GM23338 (cell line): ENCODE measurements at regions not wholly inside any gene's neighbourhood (a gene's known extent, or its start where the extent isn't known, plus 50 kb on each side); places are given as distances from the start of the nearest gene placed in this dataset.

Experiments
- ATAC-seq: fragments of 200-7000 bp; cut with Tn5 transposase; 3 replicates; pipeline ENCODE4 v1.9.1; 2020
- DNase-seq: peaks from one replicate; pipeline ENCODE4 v3.0.0-alpha.2; 2015; ENCODE audit warnings: low spot score
- H2AFZ ChIP-seq: fragments of 200-600 bp; sonication (generic); 2 replicates; pipeline ENCODE4 v1.8.0; 2016; ENCODE audit warnings: antibody characterized with exemption, mild to moderate bottlenecking, moderate library complexity
- H3F3A ChIP-seq: fragments of 200-600 bp; sonication (generic); replicated peaks from 2 replicates; pipeline ENCODE4 v1.8.0; 2017; ENCODE audit warnings: antibody characterized with exemption, mixed run types, low read depth
- H3K27ac ChIP-seq: fragments of 200-600 bp; sonication (generic); 2 replicates; pipeline ENCODE4 v1.6.1; 2016; ENCODE audit warnings: low read depth
- H3K27me3 ChIP-seq: fragments of 200-600 bp; sonication (generic); 2 replicates; pipeline ENCODE4 v1.8.0; 2016; ENCODE audit warnings: mild to moderate bottlenecking, mixed run types, moderate library complexity; ENCODE audit not compliant: insufficient read depth
- H3K36me3 ChIP-seq: fragments of 200-600 bp; sonication (generic); 2 replicates; pipeline ENCODE4 v1.8.0; 2016; ENCODE audit warnings: mild to moderate bottlenecking; ENCODE audit not compliant: insufficient read depth
- H3K4me1 ChIP-seq: fragments of 200-600 bp; sonication (generic); 2 replicates; pipeline ENCODE4 v1.8.0; 2016; ENCODE audit warnings: mild to moderate bottlenecking, moderate library complexity; ENCODE audit not compliant: insufficient read depth
- H3K4me2 ChIP-seq: fragments of 200-600 bp; sonication (generic); 2 replicates; pipeline ENCODE4 v1.7.1; 2017; ENCODE audit warnings: mixed run types
- H3K4me3 ChIP-seq: fragments of 200-600 bp; sonication (generic); 2 replicates; pipeline ENCODE4 v1.6.1; 2016; ENCODE audit warnings: mixed run types
- H3K79me2 ChIP-seq: fragments of 200-600 bp; sonication (generic); replicated peaks from 2 replicates; pipeline ENCODE4 v1.8.0; 2017; ENCODE audit warnings: mild to moderate bottlenecking; ENCODE audit not compliant: insufficient read depth
- H3K9me2 ChIP-seq: fragments of 200-600 bp; sonication (generic); 2 replicates; pipeline ENCODE4 v1.8.0; 2017; ENCODE audit not compliant: insufficient read depth
- H4K20me1 ChIP-seq: fragments of 200-600 bp; sonication (generic); replicated peaks from 2 replicates; pipeline ENCODE4 v1.8.0; 2017; ENCODE audit warnings: mild to moderate bottlenecking; ENCODE audit not compliant: insufficient read depth
- H3K27ac Mint-ChIP-seq: 2 replicates; pipeline ENCODE4 v1.8.0; 2020; ENCODE audit warnings: inconsistent platforms, mild to moderate bottlenecking, moderate library complexity, mixed read lengths
- H3K27me3 Mint-ChIP-seq: 3 replicates; pipeline ENCODE4 v1.8.0; 2022; ENCODE audit warnings: low read depth, mild to moderate bottlenecking, moderate library complexity, mixed read lengths, inconsistent platforms; ENCODE audit not compliant: insufficient read depth, poor library complexity
- H3K36me3 Mint-ChIP-seq: 3 replicates; pipeline ENCODE4 v1.8.0; 2021; ENCODE audit warnings: low read depth, mild to moderate bottlenecking, inconsistent platforms, moderate library complexity, mixed read lengths
- H3K4me1 Mint-ChIP-seq: 3 replicates; pipeline ENCODE4 v1.8.0; 2020; ENCODE audit warnings: mild to moderate bottlenecking, inconsistent platforms, mixed read lengths
- H3K4me3 Mint-ChIP-seq: 3 replicates; pipeline ENCODE4 v1.8.0; 2021; ENCODE audit warnings: moderate library complexity, mild to moderate bottlenecking, inconsistent platforms, mixed read lengths
- H3K9me3 Mint-ChIP-seq: 3 replicates; pipeline ENCODE4 v1.8.0; 2020; ENCODE audit warnings: moderate library complexity, mild to moderate bottlenecking, inconsistent platforms, mixed read lengths
- CREB1 ChIP-seq: fragments of 250-450 bp; sonication (Bioruptor Pico); IDR thresholded peaks from 2 replicates; pipeline ENCODE4 v1.5.0; 2020; ENCODE audit warnings: low read depth, mild to moderate bottlenecking, moderate library complexity
- CTCF ChIP-seq, 2 experiments: fragments of 200-600 bp in 1 of 2; sonication (generic) in 1 of 2; conservative IDR thresholded peaks; 2 replicates each; pipeline versions ENCODE4 v1.5.1 to v1.6.1; 2016 to 2017; ENCODE audit warnings: antibody characterized with exemption in 2 of 2, low read depth in 2 of 2, mild to moderate bottlenecking in 2 of 2, moderate library complexity in 1 of 2
- EZH2phosphoT487 ChIP-seq: fragments of 200-600 bp; sonication (generic); IDR thresholded peaks from one replicate; pipeline ENCODE4 v1.8.1; 2018; ENCODE audit warnings: antibody characterized with exemption; ENCODE audit not compliant: unreplicated experiment
- JUNB ChIP-seq: IDR thresholded peaks from one replicate; pipeline ENCODE4 v1.6.1; 2016; ENCODE audit warnings: antibody characterized with exemption; ENCODE audit not compliant: unreplicated experiment
- POLR2AphosphoS5 ChIP-seq: IDR thresholded peaks from 2 replicates; pipeline ENCODE4 v1.6.1; 2016; ENCODE audit warnings: antibody characterized with exemption, low read depth
- REST ChIP-seq: IDR thresholded peaks from one replicate; pipeline ENCODE4 v1.6.1; 2018; ENCODE audit warnings: antibody characterized with exemption; ENCODE audit not compliant: unreplicated experiment
- STAT1 ChIP-seq: IDR thresholded peaks from one replicate; pipeline ENCODE4 v1.6.1; 2016; ENCODE audit warnings: antibody characterized with exemption; ENCODE audit not compliant: unreplicated experiment
- ZNF114 ChIP-seq: fragments of 250-450 bp; sonication (Bioruptor Pico); IDR thresholded peaks from 2 replicates; pipeline ENCODE4 v1.5.0; 2020; ENCODE audit warnings: mild to moderate bottlenecking, moderate library complexity
- ZNF331 ChIP-seq: fragments of 250-450 bp; sonication (Bioruptor Pico); IDR thresholded peaks from 2 replicates; pipeline ENCODE4 v1.5.0; 2020; ENCODE audit warnings: low read depth, mild to moderate bottlenecking, moderate library complexity
- TF ChIP-seq, protein P1 (sequence below): fragments of 250-450 bp; sonication (Bioruptor Pico); IDR thresholded peaks from 2 replicates; pipeline ENCODE4 v1.5.0; 2020; ENCODE audit warnings: mild to moderate bottlenecking, moderate library complexity

DNA sequence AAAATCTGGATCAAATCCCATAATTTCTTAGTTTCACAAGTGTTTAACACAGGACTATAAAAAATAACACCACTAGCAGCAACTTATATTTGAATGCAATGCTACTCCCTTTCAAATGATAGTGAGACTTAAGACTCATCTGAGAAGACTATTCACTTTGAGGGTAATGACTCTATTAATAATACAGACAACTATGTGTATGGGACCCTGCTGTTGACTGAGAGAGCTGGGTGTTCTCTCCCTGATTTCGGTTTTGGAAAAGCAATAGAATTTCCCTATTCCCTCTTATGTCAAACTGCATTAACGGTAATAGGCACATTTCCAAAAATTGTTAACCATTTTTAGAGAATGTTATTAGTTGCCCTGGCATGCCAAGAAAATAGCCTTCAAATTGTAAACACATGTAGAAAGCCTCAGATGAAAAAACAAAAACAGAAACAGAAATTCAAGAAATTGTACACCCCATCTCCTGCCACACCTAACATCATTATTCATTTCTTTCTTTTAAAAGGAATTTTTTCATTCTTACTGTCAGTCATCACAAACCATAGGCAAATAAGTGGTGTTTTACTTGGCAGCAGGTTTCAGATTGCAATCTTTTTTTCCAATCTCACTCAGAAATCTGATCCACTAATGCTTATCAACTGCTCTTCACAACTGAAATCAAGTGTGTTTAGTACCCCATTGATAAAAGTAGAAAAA is 153.7 kb downstream of the TFPI2 start (continued):
- TF ChIP-seq CTCF (conservative IDR thresholded peaks at IDR 0.05; ENCODE audit: low read depth in 2 of 2), result no peak
- TF ChIP-seq, protein P1, sequence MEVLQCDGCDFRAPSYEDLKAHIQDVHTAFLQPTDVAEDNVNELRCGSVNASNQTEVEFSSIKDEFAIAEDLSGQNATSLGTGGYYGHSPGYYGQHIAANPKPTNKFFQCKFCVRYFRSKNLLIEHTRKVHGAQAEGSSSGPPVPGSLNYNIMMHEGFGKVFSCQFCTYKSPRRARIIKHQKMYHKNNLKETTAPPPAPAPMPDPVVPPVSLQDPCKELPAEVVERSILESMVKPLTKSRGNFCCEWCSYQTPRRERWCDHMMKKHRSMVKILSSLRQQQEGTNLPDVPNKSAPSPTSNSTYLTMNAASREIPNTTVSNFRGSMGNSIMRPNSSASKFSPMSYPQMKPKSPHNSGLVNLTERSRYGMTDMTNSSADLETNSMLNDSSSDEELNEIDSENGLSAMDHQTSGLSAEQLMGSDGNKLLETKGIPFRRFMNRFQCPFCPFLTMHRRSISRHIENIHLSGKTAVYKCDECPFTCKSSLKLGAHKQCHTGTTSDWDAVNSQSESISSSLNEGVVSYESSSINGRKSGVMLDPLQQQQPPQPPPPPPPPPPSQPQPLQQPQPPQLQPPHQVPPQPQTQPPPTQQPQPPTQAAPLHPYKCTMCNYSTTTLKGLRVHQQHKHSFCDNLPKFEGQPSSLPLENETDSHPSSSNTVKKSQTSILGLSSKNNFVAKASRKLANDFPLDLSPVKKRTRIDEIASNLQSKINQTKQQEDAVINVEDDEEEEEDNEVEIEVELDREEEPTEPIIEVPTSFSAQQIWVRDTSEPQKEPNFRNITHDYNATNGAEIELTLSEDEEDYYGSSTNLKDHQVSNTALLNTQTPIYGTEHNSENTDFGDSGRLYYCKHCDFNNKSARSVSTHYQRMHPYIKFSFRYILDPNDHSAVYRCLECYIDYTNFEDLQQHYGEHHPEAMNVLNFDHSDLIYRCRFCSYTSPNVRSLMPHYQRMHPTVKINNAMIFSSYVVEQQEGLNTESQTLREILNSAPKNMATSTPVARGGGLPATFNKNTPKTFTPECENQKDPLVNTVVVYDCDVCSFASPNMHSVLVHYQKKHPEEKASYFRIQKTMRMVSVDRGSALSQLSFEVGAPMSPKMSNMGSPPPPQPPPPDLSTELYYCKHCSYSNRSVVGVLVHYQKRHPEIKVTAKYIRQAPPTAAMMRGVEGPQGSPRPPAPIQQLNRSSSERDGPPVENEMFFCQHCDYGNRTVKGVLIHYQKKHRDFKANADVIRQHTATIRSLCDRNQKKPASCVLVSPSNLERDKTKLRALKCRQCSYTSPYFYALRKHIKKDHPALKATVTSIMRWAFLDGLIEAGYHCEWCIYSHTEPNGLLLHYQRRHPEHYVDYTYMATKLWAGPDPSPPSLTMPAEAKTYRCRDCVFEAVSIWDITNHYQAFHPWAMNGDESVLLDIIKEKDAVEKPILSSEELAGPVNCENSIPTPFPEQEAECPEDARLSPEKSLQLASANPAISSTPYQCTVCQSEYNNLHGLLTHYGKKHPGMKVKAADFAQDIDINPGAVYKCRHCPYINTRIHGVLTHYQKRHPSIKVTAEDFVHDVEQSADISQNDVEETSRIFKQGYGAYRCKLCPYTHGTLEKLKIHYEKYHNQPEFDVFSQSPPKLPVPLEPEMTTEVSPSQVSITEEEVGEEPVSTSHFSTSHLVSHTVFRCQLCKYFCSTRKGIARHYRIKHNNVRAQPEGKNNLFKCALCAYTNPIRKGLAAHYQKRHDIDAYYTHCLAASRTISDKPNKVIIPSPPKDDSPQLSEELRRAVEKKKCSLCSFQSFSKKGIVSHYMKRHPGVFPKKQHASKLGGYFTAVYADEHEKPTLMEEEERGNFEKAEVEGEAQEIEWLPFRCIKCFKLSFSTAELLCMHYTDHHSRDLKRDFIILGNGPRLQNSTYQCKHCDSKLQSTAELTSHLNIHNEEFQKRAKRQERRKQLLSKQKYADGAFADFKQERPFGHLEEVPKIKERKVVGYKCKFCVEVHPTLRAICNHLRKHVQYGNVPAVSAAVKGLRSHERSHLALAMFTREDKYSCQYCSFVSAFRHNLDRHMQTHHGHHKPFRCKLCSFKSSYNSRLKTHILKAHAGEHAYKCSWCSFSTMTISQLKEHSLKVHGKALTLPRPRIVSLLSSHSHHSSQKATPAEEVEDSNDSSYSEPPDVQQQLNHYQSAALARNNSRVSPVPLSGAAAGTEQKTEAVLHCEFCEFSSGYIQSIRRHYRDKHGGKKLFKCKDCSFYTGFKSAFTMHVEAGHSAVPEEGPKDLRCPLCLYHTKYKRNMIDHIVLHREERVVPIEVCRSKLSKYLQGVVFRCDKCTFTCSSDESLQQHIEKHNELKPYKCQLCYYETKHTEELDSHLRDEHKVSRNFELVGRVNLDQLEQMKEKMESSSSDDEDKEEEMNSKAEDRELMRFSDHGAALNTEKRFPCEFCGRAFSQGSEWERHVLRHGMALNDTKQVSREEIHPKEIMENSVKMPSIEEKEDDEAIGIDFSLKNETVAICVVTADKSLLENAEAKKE (CRISPR knock-in tag), result no peak
- TF ChIP-seq EZH2phosphoT487, result no peak

GRCh38 chr7:93728292-93728691 is 153.8 kb upstream of the CALCR start:
- Histone ChIP-seq H3K9me2 (0 out of 2 replicates have a peak, but pooled peaks cover 3% of the 10 kb centered on the region), H3K4me1 (no peaks in the 10 kb centered on the region), H3K4me2 (no peak overlapping the region), H3K27ac (no peak overlapping the region), H3K4me3 (no peak overlapping the region), H3K79me2 (no peaks in the 10 kb centered on the region), H3K36me3 (no peaks in the 10 kb centered on the region; the same call in 1 of the 2 replicates), H4K20me1 (no peaks in the 10 kb centered on the region), H3K27me3 (no peaks in the 10 kb centered on the region), H3F3A (no peaks in the 10 kb centered on the region), H2AFZ (no peak overlapping the region)
- Mint-ChIP-seq H3K4me1 (peaks cover 8% of the 10 kb centered on the region; the same call in 2 of the 3 replicates), H3K36me3 (peaks cover 5% of the 10 kb centered on the region; the same call in 1 of the 3 replicates), H3K27ac (no peak overlapping the region), H3K9me3 (peaks cover 6% of the 10 kb centered on the region; the same call in 1 of the 3 replicates), H3K27me3 (no peaks in the 10 kb centered on the region), H3K4me3 (no peak overlapping the region)
- ATAC-seq (no peak), DNase-seq (no peak)
- TF ChIP-seq REST (no peak), STAT1 (no peak), ZNF331 (no peak), POLR2AphosphoS5 (no peak), ZNF114 (CRISPR knock-in tag) (no peak), JUNB (no peak), CREB1 (CRISPR knock-in tag) (no peak), CTCF (conservative IDR thresholded peaks at IDR 0.05; ENCODE audit: low read depth in 2 of 2) (no peak)
